ENCODE measurements at regions not wholly inside any gene's neighbourhood (a gene's known extent, or its start where the extent isn't known, plus 50 kb on each side); places are given as distances from the start of the nearest gene placed in this dataset.

GRCh38 chr10:131729361-131729760 is 171.4 kb upstream of the PPP2R2D start:
- TF ChIP-seq EP300 (IDR thresholded peaks at IDR 0.05) (no peak), CTCF (IDR thresholded peaks at IDR 0.05) (no peak), POLR2A (IDR thresholded peaks at IDR 0.05) (no peak)
